H1 (cell line): ENCODE measurements at regions not wholly inside any gene's neighbourhood (a gene's known extent, or its start where the extent isn't known, plus 50 kb on each side); places are given as distances from the start of the nearest gene placed in this dataset.

ENCODE experiments used
- EZH2 ChIP-seq: fragments of 200-600 bp; sonication (generic); IDR thresholded peaks from 2 replicates; pipeline ENCODE4 v1.7.1; 2012; ENCODE audit warnings: low read depth, mild to moderate bottlenecking, moderate library complexity, low read length, inconsistent platforms; ENCODE audit not compliant: severe bottlenecking
- HDAC2 ChIP-seq, 2 experiments: fragments of 300-600 bp in 1 of 2; sonication (generic) in 1 of 2; IDR thresholded peaks; 2 replicates each; pipeline ENCODE4 v1.6.1; 2011 to 2012; ENCODE audit warnings: low read depth in 2 of 2, low read length in 2 of 2, mild to moderate bottlenecking in 2 of 2, moderate library complexity in 2 of 2, borderline replicate concordance in 1 of 2, inconsistent platforms in 1 of 2
- JUN ChIP-seq: IDR thresholded peaks from 2 replicates; pipeline ENCODE4 v1.6.1; 2011; ENCODE audit warnings: low read depth, mild to moderate bottlenecking, improper control_type of control experiment, low read length
- POLR2AphosphoS5 ChIP-seq: IDR thresholded peaks from 2 replicates; pipeline ENCODE4 v1.6.1; 2011; ENCODE audit warnings: low read depth, low read length
- RAD21 ChIP-seq, 2 experiments: IDR thresholded peaks in 1 of 2; conservative IDR thresholded peaks in 1 of 2; 2 replicates each; pipeline ENCODE4 v1.6.1; 2011; ENCODE audit warnings: low read depth in 2 of 2, low read length in 2 of 2, improper control_type of control experiment in 1 of 2, inconsistent platforms in 1 of 2, mild to moderate bottlenecking in 1 of 2, moderate library complexity in 1 of 2
- SUZ12 ChIP-seq: fragments of 200-600 bp; sonication (generic); IDR thresholded peaks from 2 replicates; pipeline ENCODE4 v1.6.1; 2012; ENCODE audit warnings: mild to moderate bottlenecking, inconsistent platforms, low read length, moderate library complexity, mixed read lengths
- ZNF274 ChIP-seq: IDR thresholded peaks from 2 replicates; pipeline ENCODE4 v1.7.0; 2012; ENCODE audit warnings: low read length, borderline replicate concordance; ENCODE audit errors: extremely low read depth

GRCh38 chr7:25647872-25648271 is 419.6 kb upstream of the NPVF start:
- no peak for TF ChIP-seq ZNF274
- no peak for TF ChIP-seq EZH2
- no peak for TF ChIP-seq RAD21 (IDR thresholded peaks at IDR 0.05 in 1 of 2, conservative IDR thresholded peaks at IDR 0.05 in 1 of 2; ENCODE audit: low read depth in 2 of 2, low read length in 2 of 2)
- TF ChIP-seq POLR2AphosphoS5: no peak
- no peak for TF ChIP-seq HDAC2 (IDR thresholded peaks at IDR 0.05; ENCODE audit: borderline replicate concordance in 1 of 2, low read depth in 2 of 2, low read length in 2 of 2)
- TF ChIP-seq JUN: no peak
- no peak for TF ChIP-seq SUZ12
